Osteoblast (primary cell): ENCODE measurements at regions not wholly inside any gene's neighbourhood (a gene's known extent, or its start where the extent isn't known, plus 50 kb on each side); places are given as distances from the start of the nearest gene placed in this dataset.
"Not testable (repeated sequence)": the region's sequence is repeated elsewhere in the genome, so short reads cannot be mapped to it uniquely, and the experiment has no call there.

ENCODE experiments used
- DNase-seq: peaks from one replicate; pipeline ENCODE4 v3.0.0; 2011; ENCODE audit warnings: low spot score, mixed read lengths; ENCODE audit not compliant: insufficient read length; ENCODE audit errors: missing footprints
- H2AFZ ChIP-seq: 2 replicates; pipeline ENCODE4 v1.6.0; 2011; ENCODE audit warnings: mild to moderate bottlenecking, low read length
- H3K27ac ChIP-seq: 2 replicates; pipeline ENCODE4 v1.5.1; 2011; ENCODE audit warnings: mild to moderate bottlenecking, low read depth, low read length, moderate library complexity
- H3K27me3 ChIP-seq: 2 replicates; pipeline ENCODE4 v1.6.0; 2012; ENCODE audit warnings: mild to moderate bottlenecking, control low read depth, inconsistent platforms, low read length, moderate library complexity; ENCODE audit not compliant: insufficient read depth
- H3K36me3 ChIP-seq: 2 replicates; pipeline ENCODE4 v1.5.1; 2011; ENCODE audit warnings: mild to moderate bottlenecking, low read length, control low read depth, moderate library complexity; ENCODE audit not compliant: insufficient read depth
- H3K4me1 ChIP-seq: 2 replicates; pipeline ENCODE4 v1.5.1; 2011; ENCODE audit warnings: mild to moderate bottlenecking, low read length, control low read depth, moderate library complexity; ENCODE audit not compliant: insufficient read depth
- H3K4me2 ChIP-seq: 2 replicates; pipeline ENCODE4 v1.6.0; 2011; ENCODE audit warnings: mild to moderate bottlenecking, low read length; ENCODE audit not compliant: insufficient read depth
- H3K4me3 ChIP-seq: fragments of 200-600 bp; sonication (generic); 3 replicates; pipeline ENCODE4 v1.5.1; 2012; ENCODE audit warnings: mild to moderate bottlenecking, low read length, inconsistent platforms; ENCODE audit not compliant: insufficient read depth
- H3K79me2 ChIP-seq: 2 replicates; pipeline ENCODE4 v1.6.0; 2012; ENCODE audit warnings: mild to moderate bottlenecking, low read length, control low read depth, inconsistent platforms; ENCODE audit not compliant: insufficient read depth
- H3K9me3 ChIP-seq: 2 replicates; pipeline ENCODE4 v1.5.1; 2011; ENCODE audit warnings: low read depth, low read length, control low read depth
- H4K20me1 ChIP-seq: 2 replicates; pipeline ENCODE4 v1.6.0; 2012; ENCODE audit warnings: mild to moderate bottlenecking, low read length, control low read depth; ENCODE audit not compliant: insufficient read depth
- CTCF ChIP-seq: IDR thresholded peaks from 2 replicates; pipeline ENCODE4 v1.5.1; 2011; ENCODE audit warnings: mild to moderate bottlenecking, low read depth, low read length, moderate library complexity; ENCODE audit errors: extremely low read depth

GRCh38 chr21:22174746-22175145 is 1176.5 kb downstream of the NCAM2 start:
- no peak overlapping the region for H2AFZ ChIP-seq
- TF ChIP-seq CTCF, result no peak
- no peaks in the 10 kb centered on the region for H3K27me3 ChIP-seq
- no peak overlapping the region for H3K4me2 ChIP-seq
- H4K20me1 ChIP-seq, result no peaks in the 10 kb centered on the region
- no peaks in the 10 kb centered on the region for H3K79me2 ChIP-seq
- no peak overlapping the region for H3K4me3 ChIP-seq
- no peaks in the 10 kb centered on the region for H3K36me3 ChIP-seq
- no peaks in the 10 kb centered on the region for H3K4me1 ChIP-seq
- H3K9me3 ChIP-seq, result peaks cover 3% of the 10 kb centered on the region
- H3K27ac ChIP-seq, result no peak overlapping the region
- no peak for DNase-seq

- Histone ChIP-seq H3K4me1 (no peaks in the 10 kb centered on the region), H3K36me3 (no peaks in the 10 kb centered on the region), H3K27ac (no peak overlapping the region), H3K27me3 (no peaks in the 10 kb centered on the region), H4K20me1 (no peaks in the 10 kb centered on the region), H3K4me2 (no peak overlapping the region), H3K4me3 (no peak overlapping the region), H3K79me2 (no peaks in the 10 kb centered on the region), H2AFZ (no peak overlapping the region), H3K9me3 (peaks cover 2% of the 10 kb centered on the region)
- no peak for DNase-seq
- TF ChIP-seq CTCF, result no peak
These were observed 1191.1 kb downstream of the NCAM2 start for GRCh38 chr21:22189278-22189677.

GRCh38 chr21:22191581-22191980 is 1193.4 kb downstream of the NCAM2 start:
- H3K4me3 ChIP-seq, result no peak overlapping the region
- TF ChIP-seq CTCF, result no peak

GRCh38 chr21:22192766-22193165 is 1194.6 kb downstream of the NCAM2 start:
- no peak overlapping the region for H2AFZ ChIP-seq
- no peaks in the 10 kb centered on the region for H3K4me1 ChIP-seq
- no peak for DNase-seq
- no peaks in the 10 kb centered on the region for H3K27me3 ChIP-seq
- H3K36me3 ChIP-seq, result no peaks in the 10 kb centered on the region
- H3K4me2 ChIP-seq, result no peak overlapping the region
- TF ChIP-seq CTCF, result no peak
- no peaks in the 10 kb centered on the region for H3K79me2 ChIP-seq
- H4K20me1 ChIP-seq, result no peaks in the 10 kb centered on the region
- H3K27ac ChIP-seq, result no peak overlapping the region
- H3K4me3 ChIP-seq, result no peak overlapping the region
- H3K9me3 ChIP-seq, result peaks cover 2% of the 10 kb centered on the region

More at GRCh38 chr21:22191581-22191980, 1193.4 kb downstream of the NCAM2 start:
- no peak for DNase-seq
- peaks cover 2% of the 10 kb centered on the region for H3K9me3 ChIP-seq
- H3K27ac ChIP-seq, result no peak overlapping the region
- no peaks in the 10 kb centered on the region for H3K4me1 ChIP-seq
- no peak overlapping the region for H3K4me2 ChIP-seq
- H3K27me3 ChIP-seq, result no peaks in the 10 kb centered on the region
- H3K36me3 ChIP-seq, result no peaks in the 10 kb centered on the region
- H3K79me2 ChIP-seq, result no peaks in the 10 kb centered on the region
- no peak overlapping the region for H2AFZ ChIP-seq
- no peaks in the 10 kb centered on the region for H4K20me1 ChIP-seq

- not testable (repeated sequence) for H3K4me2 ChIP-seq, H3K4me1 ChIP-seq, H3K36me3 ChIP-seq, H4K20me1 ChIP-seq, H3K27me3 ChIP-seq, H3K79me2 ChIP-seq, DNase-seq, H3K27ac ChIP-seq, H3K9me3 ChIP-seq, H3K4me3 ChIP-seq, H2AFZ ChIP-seq
These were observed 1196.8 kb downstream of the NCAM2 start for GRCh38 chr21:22194986-22195385.
